Muscle layer of duodenum (tissue), 2 donors: ENCODE measurements at regions not wholly inside any gene's neighbourhood (a gene's known extent, or its start where the extent isn't known, plus 50 kb on each side); places are given as distances from the start of the nearest gene placed in this dataset.

ENCODE experiments used
- H3K27ac ChIP-seq: one replicate; pipeline ENCODE4 v1.7.0; 2013; ENCODE audit warnings: mild to moderate bottlenecking, low read length
- H3K27me3 ChIP-seq: one replicate; pipeline ENCODE4 v1.7.0; 2013; ENCODE audit warnings: low read depth, mild to moderate bottlenecking, control low read depth, low read length
- H3K36me3 ChIP-seq, 2 donors: one replicate each; pipeline ENCODE4 v1.7.0; 2013; ENCODE audit warnings: low read length in 2 of 2, control low read depth in 1 of 2, mild to moderate bottlenecking in 1 of 2; ENCODE audit not compliant: insufficient read depth in 2 of 2, control insufficient read depth in 1 of 2
- H3K4me1 ChIP-seq, 2 donors: one replicate each; pipeline ENCODE4 v1.7.0; 2013; ENCODE audit warnings: low read length in 2 of 2, mild to moderate bottlenecking in 2 of 2, control low read depth in 1 of 2, moderate library complexity in 1 of 2; ENCODE audit not compliant: insufficient read depth in 2 of 2, control insufficient read depth in 1 of 2
- H3K4me3 ChIP-seq, 2 donors: one replicate each; pipeline ENCODE4 v1.7.0; 2013; ENCODE audit warnings: low read length in 2 of 2, low read depth in 1 of 2, mild to moderate bottlenecking in 1 of 2
- H3K9me3 ChIP-seq, 2 donors: one replicate each; pipeline ENCODE4 v1.7.0; 2013; ENCODE audit warnings: low read length in 2 of 2, control low read depth in 1 of 2, mild to moderate bottlenecking in 1 of 2; ENCODE audit not compliant: control insufficient read depth in 1 of 2
- donor health status: healthy.

- Histone ChIP-seq H3K27ac (no peak overlapping the region), H3K4me3 (no peak overlapping the region), H3K9me3 (peaks cover 0 to 4% of the 10 kb centered on the region in 2 donors), H3K4me1 (no peaks in the 10 kb centered on the region), H3K27me3 (no peaks in the 10 kb centered on the region), H3K36me3 (no peaks in the 10 kb centered on the region)
Observed at GRCh38 chr10:2660276-2660675, 407.1 kb upstream of the PFKP start.

- no peak overlapping the region for H3K27ac ChIP-seq
- H3K9me3 ChIP-seq: peaks cover 0 to 4% of the 10 kb centered on the region in 2 donors
- no peaks in the 10 kb centered on the region for H3K4me1 ChIP-seq
- H3K36me3 ChIP-seq: no peaks in the 10 kb centered on the region
- no peak overlapping the region for H3K4me3 ChIP-seq
- no peaks in the 10 kb centered on the region for H3K27me3 ChIP-seq
Observed at GRCh38 chr10:2659660-2660209, 407.6 kb upstream of the PFKP start.

- Histone ChIP-seq H3K9me3 (no peaks in the 10 kb centered on the region), H3K4me3 (no peak overlapping the region), H3K27me3 (no peaks in the 10 kb centered on the region), H3K4me1 (no peaks in the 10 kb centered on the region), H3K36me3 (no peaks in the 10 kb centered on the region), H3K27ac (no peak overlapping the region)
Observed at GRCh38 chr10:2658780-2659179, 408.6 kb upstream of the PFKP start.

GRCh38 chr10:2650328-2650727 lies 417.0 kb upstream of the PFKP start:
- Histone ChIP-seq H3K9me3 (peaks cover 0 to 3% of the 10 kb centered on the region in 2 donors), H3K27ac (no peak overlapping the region), H3K4me3 (no peak overlapping the region), H3K4me1 (no peaks in the 10 kb centered on the region), H3K36me3 (no peaks in the 10 kb centered on the region), H3K27me3 (no peaks in the 10 kb centered on the region)

GRCh38 chr10:2641028-2641427 lies 426.3 kb upstream of the PFKP start:
- H3K27ac ChIP-seq: no peak overlapping the region
- H3K9me3 ChIP-seq: no peaks in the 10 kb centered on the region
- no peaks in the 10 kb centered on the region for H3K4me1 ChIP-seq
- H3K36me3 ChIP-seq: no peaks in the 10 kb centered on the region
- H3K27me3 ChIP-seq: no peaks in the 10 kb centered on the region
- H3K4me3 ChIP-seq: no peak overlapping the region

GRCh38 chr10:2633630-2634029 lies 433.7 kb upstream of the PFKP start:
- H3K9me3 ChIP-seq: no peaks in the 10 kb centered on the region
- H3K27me3 ChIP-seq: no peaks in the 10 kb centered on the region

GRCh38 chr10:2631557-2632205 lies 435.7 kb upstream of the PFKP start:
- Histone ChIP-seq H3K27me3 (no peaks in the 10 kb centered on the region), H3K4me1 (no peaks in the 10 kb centered on the region), H3K9me3 (no peaks in the 10 kb centered on the region), H3K36me3 (no peaks in the 10 kb centered on the region), H3K4me3 (no peak overlapping the region), H3K27ac (no peak overlapping the region)

More at GRCh38 chr10:2633630-2634029, 433.7 kb upstream of the PFKP start:
- H3K4me1 ChIP-seq: no peaks in the 10 kb centered on the region
- no peak overlapping the region for H3K27ac ChIP-seq
- no peaks in the 10 kb centered on the region for H3K36me3 ChIP-seq
- H3K4me3 ChIP-seq: no peak overlapping the region

GRCh38 chr10:2628705-2629104 lies 438.6 kb upstream of the PFKP start:
- Histone ChIP-seq H3K36me3 (no peaks in the 10 kb centered on the region), H3K4me1 (no peaks in the 10 kb centered on the region), H3K27ac (no peak overlapping the region), H3K4me3 (no peak overlapping the region), H3K9me3 (no peaks in the 10 kb centered on the region), H3K27me3 (no peaks in the 10 kb centered on the region)

GRCh38 chr10:2627969-2628368 lies 439.4 kb upstream of the PFKP start:
- H3K4me1 ChIP-seq: no peaks in the 10 kb centered on the region
- H3K4me3 ChIP-seq: no peak overlapping the region
- H3K9me3 ChIP-seq: no peaks in the 10 kb centered on the region
- H3K36me3 ChIP-seq: no peaks in the 10 kb centered on the region
- H3K27me3 ChIP-seq: no peaks in the 10 kb centered on the region
- H3K27ac ChIP-seq: no peak overlapping the region

GRCh38 chr10:2625094-2625493 lies 442.3 kb upstream of the PFKP start:
- no peaks in the 10 kb centered on the region for H3K36me3 ChIP-seq
- H3K4me1 ChIP-seq: no peaks in the 10 kb centered on the region
- H3K9me3 ChIP-seq: no peaks in the 10 kb centered on the region
- H3K4me3 ChIP-seq: no peak overlapping the region
- no peaks in the 10 kb centered on the region for H3K27me3 ChIP-seq
- no peak overlapping the region for H3K27ac ChIP-seq

GRCh38 chr10:2623675-2624274 lies 443.6 kb upstream of the PFKP start:
- H3K4me1 ChIP-seq: no peaks in the 10 kb centered on the region
- no peaks in the 10 kb centered on the region for H3K36me3 ChIP-seq
- H3K27ac ChIP-seq: no peak overlapping the region
- no peaks in the 10 kb centered on the region for H3K27me3 ChIP-seq
- H3K4me3 ChIP-seq: no peak overlapping the region
- no peaks in the 10 kb centered on the region for H3K9me3 ChIP-seq
